ENCODE measurements at regions not wholly inside any gene's neighbourhood (a gene's known extent, or its start where the extent isn't known, plus 50 kb on each side); places are given as distances from the start of the nearest gene placed in this dataset.

DNA sequence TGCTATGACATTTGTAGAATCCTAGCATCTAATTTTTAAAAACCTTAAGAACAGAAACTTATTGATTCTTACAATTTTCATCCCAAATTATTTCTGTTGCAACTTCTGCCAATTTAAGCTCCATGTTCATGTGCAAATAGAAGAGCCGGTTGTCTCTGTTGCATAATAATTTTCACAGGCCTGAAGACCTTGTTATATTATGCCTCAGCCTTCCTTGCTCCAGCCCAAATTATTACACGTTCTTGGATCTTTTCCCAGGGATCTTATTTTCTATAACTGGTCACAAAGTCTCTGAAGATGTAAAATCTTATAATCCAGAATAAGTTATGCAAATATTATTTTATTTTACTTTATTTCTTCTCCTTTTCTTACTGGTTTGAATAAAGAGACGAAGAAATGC, 210.7 kb upstream of the DPH6 start:
- Histone ChIP-seq H3K9ac (ENCODE audit: low read length) (no peak overlapping the region), H3K4me3 (replicated peaks in 1 of 2; ENCODE audit: low read depth in 1 of 2, low read length in 2 of 2) (no peak overlapping the region), H3K27ac (ENCODE audit: low read depth, low read length) (no peak overlapping the region), H3K79me2 (ENCODE audit: insufficient read depth, low read length) (no peaks in the 10 kb centered on the region), H3K27me3 (ENCODE audit: insufficient read depth, low read length) (no peaks in the 10 kb centered on the region), H3K4me1 (ENCODE audit: control insufficient read depth in 1 of 2, insufficient read depth in 2 of 2, low read length in 2 of 2) (peaks cover 0 to 10% of the 10 kb centered on the region in 2 experiments; a peak in 2 of 4 replicates), H3K4me2 (ENCODE audit: low read length) (no peak overlapping the region), H3K9me3 (ENCODE audit: control insufficient read depth in 1 of 2, insufficient read depth in 1 of 2, low read depth in 1 of 2, low read length in 2 of 2) (no peaks in the 10 kb centered on the region), H4K20me1 (ENCODE audit: insufficient read depth) (no peaks in the 10 kb centered on the region), H3K9me2 (ENCODE audit: insufficient read depth) (no peaks in the 10 kb centered on the region), H3K36me3 (ENCODE audit: control insufficient read depth in 1 of 2, insufficient read depth in 2 of 2, low read length in 2 of 2) (no peaks in the 10 kb centered on the region), H2AFZ (ENCODE audit: low read depth, low read length, poor library complexity, severe bottlenecking) (no peak overlapping the region)
- BruUV-seq (replicated peaks): no TSS peak
- CTCF ChIA-PET: no interaction called here
- TF ChIP-seq JUND (IDR thresholded peaks at IDR 0.05) (no peak), YY1 (IDR thresholded peaks at IDR 0.05; ENCODE audit: extremely low read depth, insufficient replicate concordance, low read depth, low read length) (no peak), EZH2 (IDR thresholded peaks at IDR 0.05) (no peak), CEBPB (IDR thresholded peaks at IDR 0.05; ENCODE audit: low read depth) (no peak), RAD21 (IDR thresholded peaks at IDR 0.05; ENCODE audit: low read depth) (no peak), POLR2A (IDR thresholded peaks at IDR 0.05; ENCODE audit: borderline replicate concordance, extremely low read depth, insufficient read depth, insufficient read length) (no peak), TCF7L2 (IDR thresholded peaks at IDR 0.05; ENCODE audit: borderline replicate concordance, extremely low read depth, insufficient read depth, insufficient read length) (no peak), SP1 (IDR thresholded peaks at IDR 0.05; ENCODE audit: low read depth) (no peak)
- TF ChIP-seq, protein P1, sequence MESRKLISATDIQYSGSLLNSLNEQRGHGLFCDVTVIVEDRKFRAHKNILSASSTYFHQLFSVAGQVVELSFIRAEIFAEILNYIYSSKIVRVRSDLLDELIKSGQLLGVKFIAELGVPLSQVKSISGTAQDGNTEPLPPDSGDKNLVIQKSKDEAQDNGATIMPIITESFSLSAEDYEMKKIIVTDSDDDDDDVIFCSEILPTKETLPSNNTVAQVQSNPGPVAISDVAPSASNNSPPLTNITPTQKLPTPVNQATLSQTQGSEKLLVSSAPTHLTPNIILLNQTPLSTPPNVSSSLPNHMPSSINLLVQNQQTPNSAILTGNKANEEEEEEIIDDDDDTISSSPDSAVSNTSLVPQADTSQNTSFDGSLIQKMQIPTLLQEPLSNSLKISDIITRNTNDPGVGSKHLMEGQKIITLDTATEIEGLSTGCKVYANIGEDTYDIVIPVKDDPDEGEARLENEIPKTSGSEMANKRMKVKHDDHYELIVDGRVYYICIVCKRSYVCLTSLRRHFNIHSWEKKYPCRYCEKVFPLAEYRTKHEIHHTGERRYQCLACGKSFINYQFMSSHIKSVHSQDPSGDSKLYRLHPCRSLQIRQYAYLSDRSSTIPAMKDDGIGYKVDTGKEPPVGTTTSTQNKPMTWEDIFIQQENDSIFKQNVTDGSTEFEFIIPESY (IDR thresholded peaks at IDR 0.05; ENCODE audit: extremely low read depth, insufficient replicate concordance, low read length): no peak
- intact Hi-C loops (cut with micrococcal nuclease): loop anchor here (10.0 kb wide), 3 partner anchors 748 to 1378 kb away; no protein-coding TSS in a partner anchor
- ATAC-seq: no peak
- RAD21 ChIA-PET (ENCODE audit: low non-redundant PET in 1 of 2, low total read pairs in 2 of 2, uncharacterized antibody in 2 of 2, unreplicated experiment in 2 of 2): no interaction called here
- POLR2A ChIA-PET: no interaction called here
- DNase-seq (ENCODE audit: low read depth, low spot score): no peak

DNA sequence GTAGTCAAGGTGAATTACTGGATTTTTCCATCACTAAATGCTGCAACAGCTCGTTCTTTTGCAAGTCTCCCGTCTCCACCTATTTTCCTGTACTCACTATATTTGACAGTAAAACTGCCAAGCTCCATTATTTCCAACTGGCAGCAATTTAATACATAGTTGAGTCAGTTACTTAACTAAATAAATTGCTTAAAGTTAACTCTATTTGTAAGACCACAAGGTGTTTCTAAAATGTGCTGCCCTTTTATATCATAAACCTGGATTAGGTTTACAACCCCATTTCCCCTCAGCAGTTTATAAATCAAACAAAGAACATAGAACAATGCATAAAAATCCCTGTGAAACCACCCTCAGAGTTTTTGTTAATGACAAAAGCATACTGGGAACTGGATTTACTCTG, 211.4 kb upstream of the DPH6 start:
- Histone ChIP-seq H3K9me2 (ENCODE audit: insufficient read depth) (no peaks in the 10 kb centered on the region), H4K20me1 (ENCODE audit: insufficient read depth) (no peaks in the 10 kb centered on the region), H3K27me3 (ENCODE audit: insufficient read depth, low read length) (no peaks in the 10 kb centered on the region), H3K4me1 (ENCODE audit: control insufficient read depth in 1 of 2, insufficient read depth in 2 of 2, low read length in 2 of 2) (peaks cover 0 to 7% of the 10 kb centered on the region in 2 experiments; a peak in 1 of 4 replicates), H3K4me2 (ENCODE audit: low read length) (no peak overlapping the region), H2AFZ (ENCODE audit: low read depth, low read length, poor library complexity, severe bottlenecking) (no peak overlapping the region), H3K9me3 (ENCODE audit: control insufficient read depth in 1 of 2, insufficient read depth in 1 of 2, low read depth in 1 of 2, low read length in 2 of 2) (no peaks in the 10 kb centered on the region), H3K9ac (ENCODE audit: low read length) (no peak overlapping the region), H3K4me3 (replicated peaks in 1 of 2; ENCODE audit: low read depth in 1 of 2, low read length in 2 of 2) (no peak overlapping the region), H3K27ac (ENCODE audit: low read depth, low read length) (no peak overlapping the region), H3K36me3 (ENCODE audit: control insufficient read depth in 1 of 2, insufficient read depth in 2 of 2, low read length in 2 of 2) (no peaks in the 10 kb centered on the region), H3K79me2 (ENCODE audit: insufficient read depth, low read length) (no peaks in the 10 kb centered on the region)
- intact Hi-C loops (cut with micrococcal nuclease): loop anchor here (10.0 kb wide), 3 partner anchors 747 to 1377 kb away; no protein-coding TSS in a partner anchor
- ChIA-PET POLR2A (no interaction called here), RAD21 (ENCODE audit: low non-redundant PET in 1 of 2, low total read pairs in 2 of 2, uncharacterized antibody in 2 of 2, unreplicated experiment in 2 of 2) (no interaction called here), CTCF (no interaction called here)
- BruUV-seq (replicated peaks): no TSS peak
- TF ChIP-seq EZH2 (IDR thresholded peaks at IDR 0.05): no peak
- DNase-seq (ENCODE audit: low read depth, low spot score): no peak
- ATAC-seq: no peak

Data from HCT116 (cell line).